AG10803 (cell line): ENCODE measurements at regions not wholly inside any gene's neighbourhood (a gene's known extent, or its start where the extent isn't known, plus 50 kb on each side); places are given as distances from the start of the nearest gene placed in this dataset.

Experiments used
- DNase-seq: peaks from one replicate; pipeline ENCODE4 v3.0.0; 2010; ENCODE audit warnings: low read depth
- H3K4me3 ChIP-seq: 2 replicates; pipeline ENCODE4 v1.5.1; 2011; ENCODE audit warnings: mild to moderate bottlenecking, low read length, control low read depth
- TF ChIP-seq, protein P1 (sequence below): conservative IDR thresholded peaks from 2 replicates; pipeline ENCODE4 v1.5.1; 2011; ENCODE audit warnings: mild to moderate bottlenecking, low read length, control low read depth, inconsistent platforms

DNA sequence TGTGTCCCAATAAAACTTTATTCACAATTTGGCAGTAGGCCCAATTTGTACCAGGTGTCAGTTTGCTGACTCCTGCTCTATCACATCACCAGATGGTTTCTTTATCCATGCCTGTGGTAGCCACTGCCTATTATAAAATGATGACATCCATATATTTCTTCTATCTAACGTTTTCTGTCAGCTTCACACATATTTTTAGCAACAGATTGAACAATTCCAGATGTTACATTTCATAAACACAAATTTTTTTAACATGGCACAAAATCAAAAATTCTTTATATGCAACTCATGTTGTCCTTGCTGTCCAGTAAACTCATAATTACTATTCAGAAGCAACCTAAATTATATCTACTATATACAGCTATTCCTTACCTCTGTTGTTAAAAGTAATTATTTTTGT is 1371.6 kb downstream of the NSUN3 start:
- no peak for DNase-seq
- H3K4me3 ChIP-seq = no peak overlapping the region

DNA sequence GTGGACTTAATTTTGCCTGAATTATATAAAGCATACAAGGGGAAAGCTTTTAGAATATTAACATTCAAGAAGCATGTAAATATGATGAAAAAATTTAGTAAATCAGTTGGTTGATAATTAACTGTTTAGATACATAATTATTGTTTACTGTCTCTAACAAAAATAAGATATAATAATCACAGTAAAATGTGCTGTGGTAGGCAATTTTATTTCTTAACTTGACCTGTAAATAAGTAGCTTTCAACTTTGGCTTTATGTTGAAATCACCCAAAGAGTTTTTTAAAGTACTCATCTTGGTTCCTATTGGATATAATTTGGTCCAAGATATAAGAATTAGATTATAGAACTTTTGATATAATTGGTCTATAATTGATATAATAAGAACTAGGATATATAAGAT is 1374.5 kb downstream of the NSUN3 start:
- H3K4me3 ChIP-seq = no peak overlapping the region
- TF ChIP-seq, protein P1, sequence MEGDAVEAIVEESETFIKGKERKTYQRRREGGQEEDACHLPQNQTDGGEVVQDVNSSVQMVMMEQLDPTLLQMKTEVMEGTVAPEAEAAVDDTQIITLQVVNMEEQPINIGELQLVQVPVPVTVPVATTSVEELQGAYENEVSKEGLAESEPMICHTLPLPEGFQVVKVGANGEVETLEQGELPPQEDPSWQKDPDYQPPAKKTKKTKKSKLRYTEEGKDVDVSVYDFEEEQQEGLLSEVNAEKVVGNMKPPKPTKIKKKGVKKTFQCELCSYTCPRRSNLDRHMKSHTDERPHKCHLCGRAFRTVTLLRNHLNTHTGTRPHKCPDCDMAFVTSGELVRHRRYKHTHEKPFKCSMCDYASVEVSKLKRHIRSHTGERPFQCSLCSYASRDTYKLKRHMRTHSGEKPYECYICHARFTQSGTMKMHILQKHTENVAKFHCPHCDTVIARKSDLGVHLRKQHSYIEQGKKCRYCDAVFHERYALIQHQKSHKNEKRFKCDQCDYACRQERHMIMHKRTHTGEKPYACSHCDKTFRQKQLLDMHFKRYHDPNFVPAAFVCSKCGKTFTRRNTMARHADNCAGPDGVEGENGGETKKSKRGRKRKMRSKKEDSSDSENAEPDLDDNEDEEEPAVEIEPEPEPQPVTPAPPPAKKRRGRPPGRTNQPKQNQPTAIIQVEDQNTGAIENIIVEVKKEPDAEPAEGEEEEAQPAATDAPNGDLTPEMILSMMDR = no peak
- no peak for DNase-seq

More for the DNA sequence above, 1371.6 kb downstream of the NSUN3 start:
- TF ChIP-seq, protein P1 = no peak

DNA sequence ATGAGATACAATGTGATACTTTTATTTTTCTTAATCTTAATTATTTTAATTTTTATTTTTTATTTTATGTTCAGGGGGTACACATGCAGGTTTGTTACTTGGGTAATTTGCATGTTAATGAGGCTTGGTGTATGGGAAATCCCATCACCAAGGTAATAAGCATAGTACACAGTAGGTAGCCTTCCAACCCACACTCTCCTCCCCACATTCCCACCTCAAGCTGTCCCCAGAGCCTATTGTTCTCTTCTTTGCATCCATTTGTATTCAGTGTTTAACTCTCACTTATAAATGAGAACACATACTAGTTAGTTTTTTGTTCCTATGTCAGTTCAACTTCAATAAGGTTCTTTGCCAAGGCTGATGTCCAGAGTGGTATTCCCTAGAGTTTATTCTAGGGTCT is 1375.4 kb downstream of the NSUN3 start:
- TF ChIP-seq, protein P1 = no peak
- no peak for DNase-seq
- H3K4me3 ChIP-seq = no peak overlapping the region

DNA sequence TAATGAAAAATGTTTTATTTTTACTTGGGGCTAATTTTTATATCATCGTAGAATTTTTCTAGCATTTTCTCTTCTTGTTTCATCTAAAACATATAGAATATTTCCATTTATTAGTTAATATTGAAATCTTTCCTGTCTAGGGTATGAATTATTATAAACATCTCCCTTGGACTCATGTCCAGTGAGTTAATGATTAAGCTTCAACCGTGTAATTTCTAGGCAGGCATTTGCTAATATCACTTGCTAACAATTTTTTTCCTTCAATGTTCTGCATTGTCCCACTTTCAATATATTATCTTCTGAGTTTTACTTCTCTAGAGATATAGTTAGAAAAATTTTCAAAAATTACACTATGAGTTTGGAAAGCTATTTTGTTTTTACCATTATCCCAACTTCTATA is 1371.6 kb upstream of the EPHA6 start:
- TF ChIP-seq, protein P1 = no peak
- H3K4me3 ChIP-seq = no peak overlapping the region
- DNase-seq = no peak

DNA sequence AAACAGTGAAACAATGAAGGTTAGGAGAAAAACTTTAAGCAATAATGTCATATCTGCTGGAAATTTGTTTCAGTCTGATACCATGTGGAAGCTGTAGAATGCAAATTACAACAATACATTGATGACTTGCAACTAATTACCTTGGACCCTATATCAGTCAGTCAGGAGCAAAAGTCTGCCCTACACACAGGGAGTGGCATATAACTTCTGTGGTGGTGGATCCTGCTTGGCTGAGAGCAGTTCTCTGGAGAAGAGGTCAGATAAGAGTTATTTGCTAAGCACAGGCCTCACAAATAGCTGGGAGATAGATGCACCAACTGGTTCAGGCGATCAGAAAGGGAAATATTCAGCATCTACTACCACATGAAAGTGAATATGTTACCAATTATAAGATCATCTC is 1364.6 kb upstream of the EPHA6 start:
- no peak for DNase-seq
- TF ChIP-seq, protein P1 = no peak
- no peak overlapping the region for H3K4me3 ChIP-seq

DNA sequence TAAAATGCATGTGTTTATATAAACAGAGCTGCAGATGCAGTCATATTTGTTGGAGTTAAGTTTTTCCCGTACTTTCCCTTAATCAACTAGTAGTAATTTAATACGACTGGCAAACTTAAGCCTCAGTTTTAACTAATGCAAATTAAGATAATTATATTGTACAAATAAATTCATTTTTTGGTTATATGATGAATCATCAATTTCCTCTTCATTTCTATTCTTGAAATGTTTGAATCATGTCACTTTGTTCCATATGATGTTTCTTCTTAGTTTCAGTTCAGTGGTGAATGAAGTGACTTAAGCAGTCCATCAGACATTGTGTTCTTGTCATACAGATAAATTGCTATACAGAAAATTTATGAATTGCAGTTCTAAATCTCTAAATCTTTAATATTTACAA is 1361.2 kb upstream of the EPHA6 start:
- H3K4me3 ChIP-seq = no peak overlapping the region
- TF ChIP-seq, protein P1 = no peak
- no peak for DNase-seq

DNA sequence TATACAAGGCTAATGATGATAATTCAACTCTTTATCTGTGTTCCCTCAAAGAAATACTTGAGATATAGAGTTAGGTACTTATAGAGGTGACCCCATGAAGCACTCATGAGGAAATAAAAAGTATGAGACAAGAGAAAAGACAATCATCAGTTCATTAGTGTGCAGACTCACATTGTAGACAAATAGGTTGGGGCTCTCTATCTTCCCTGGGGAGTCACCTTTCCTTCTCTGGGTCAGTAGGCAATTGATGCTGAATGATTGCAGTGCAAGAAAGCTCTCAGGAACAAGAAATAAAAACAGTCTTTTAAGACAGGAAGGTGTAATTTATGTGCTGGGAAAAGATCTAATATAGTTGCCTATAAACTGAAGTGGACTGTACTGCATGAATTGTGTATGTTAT is 1357.6 kb upstream of the EPHA6 start:
- no peak for DNase-seq
- TF ChIP-seq, protein P1 = no peak
- no peak overlapping the region for H3K4me3 ChIP-seq
